ENCODE measurements at regions not wholly inside any gene's neighbourhood (a gene's known extent, or its start where the extent isn't known, plus 50 kb on each side); places are given as distances from the start of the nearest gene placed in this dataset.

DNA sequence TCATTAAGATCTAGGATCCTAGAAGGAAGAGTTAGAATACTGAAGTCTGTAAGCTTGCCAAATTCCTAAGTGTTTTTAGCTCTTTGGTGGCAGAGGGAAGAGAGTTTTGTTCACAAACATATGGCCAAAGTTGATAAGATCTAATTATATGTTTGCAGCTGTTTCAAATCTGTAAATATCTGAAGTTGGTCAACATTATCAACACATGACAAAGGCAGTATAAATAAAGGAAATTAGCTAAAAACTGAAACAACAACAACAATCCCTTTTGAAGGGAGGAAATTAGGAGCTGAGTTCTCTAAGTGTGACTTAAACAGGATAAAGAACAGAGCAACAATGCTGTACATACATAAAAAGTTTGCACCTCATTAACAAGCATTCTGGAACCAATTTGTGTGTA lies 208.7 kb downstream of the KCNJ2 start:
- no peak for TF ChIP-seq EZH2 (IDR thresholded peaks at IDR 0.05)
- TF ChIP-seq POLR2AphosphoS5 (IDR thresholded peaks at IDR 0.05; ENCODE audit: borderline replicate concordance, low read depth, low read length) = no peak
